Neural cell (in vitro differentiated cells): ENCODE measurements at regions not wholly inside any gene's neighbourhood (a gene's known extent, or its start where the extent isn't known, plus 50 kb on each side); places are given as distances from the start of the nearest gene placed in this dataset.

Experiments
- CTCF ChIP-seq: fragments of 450-650 bp; IDR thresholded peaks from 2 replicates; pipeline ENCODE4 v1.5.1; 2014; ENCODE audit warnings: antibody characterized with exemption, mild to moderate bottlenecking, moderate library complexity; ENCODE audit not compliant: poor library complexity, severe bottlenecking
- EZH2 ChIP-seq: fragments of 200-600, 300-800 bp; shearing (Covaris generic), sonication (generic); IDR thresholded peaks from 2 replicates; pipeline ENCODE4 v1.6.1; 2014; ENCODE audit warnings: antibody characterized with exemption, low read length, borderline replicate concordance, mild to moderate bottlenecking; ENCODE audit not compliant: insufficient read depth, poor library complexity, severe bottlenecking
- POLR2AphosphoS5 ChIP-seq: IDR thresholded peaks from 2 replicates; pipeline ENCODE4 v1.6.1; 2012
- RAD21 ChIP-seq: fragments of 450-650 bp; conservative IDR thresholded peaks from 2 replicates; pipeline ENCODE4 v1.6.1; 2014; ENCODE audit warnings: antibody characterized with exemption, mild to moderate bottlenecking, moderate library complexity
- REST ChIP-seq: IDR thresholded peaks from 2 replicates; pipeline ENCODE4 v1.6.1; 2012; ENCODE audit warnings: borderline replicate concordance
- SMC3 ChIP-seq: fragments of 450-650 bp; conservative IDR thresholded peaks from 2 replicates; pipeline ENCODE4 v1.6.1; 2014; ENCODE audit warnings: antibody characterized with exemption, mild to moderate bottlenecking, moderate library complexity; ENCODE audit not compliant: poor library complexity
- TAF1 ChIP-seq: IDR thresholded peaks from 2 replicates; pipeline ENCODE4 v1.6.1; 2012; ENCODE audit warnings: low read depth

GRCh38 chr13:111886217-111886945, 180.6 kb upstream of the SOX1 start:
- TF ChIP-seq CTCF = no peak
- no peak for TF ChIP-seq RAD21
- TF ChIP-seq POLR2AphosphoS5 = no peak
- no peak for TF ChIP-seq SMC3
- no peak for TF ChIP-seq EZH2
- TF ChIP-seq REST = no peak
- TF ChIP-seq TAF1 = no peak
